CD4-positive, alpha-beta T cell treated with Interleukin-15 for 1 hour (primary cell): ENCODE measurements at regions not wholly inside any gene's neighbourhood (a gene's known extent, or its start where the extent isn't known, plus 50 kb on each side); places are given as distances from the start of the nearest gene placed in this dataset.

Experiments used
- DNase-seq: peaks from one replicate; pipeline ENCODE4 v3.0.0-alpha.2; 2020

GRCh38 chr6:138550346-138550767 lies 51.1 kb upstream of the NHSL1 start:
- no peak for DNase-seq

GRCh38 chr6:138554146-138554545 lies 54.9 kb upstream of the NHSL1 start:
- no peak for DNase-seq

- DNase-seq, result no peak
Measured at GRCh38 chr6:138555421-138555988, 56.2 kb upstream of the NHSL1 start.

- no peak for DNase-seq
Measured at GRCh38 chr6:138557147-138557546, 57.9 kb upstream of the NHSL1 start.

GRCh38 chr6:138559143-138559542 lies 59.8 kb upstream of the NHSL1 start:
- DNase-seq, result no peak

GRCh38 chr6:138560130-138560860 lies 61.0 kb upstream of the NHSL1 start:
- no peak for DNase-seq

GRCh38 chr6:138562691-138563090 lies 63.4 kb upstream of the NHSL1 start:
- DNase-seq, result no peak

GRCh38 chr6:138563231-138563630 lies 63.9 kb upstream of the NHSL1 start:
- DNase-seq, result no peak

GRCh38 chr6:138563650-138564049 lies 64.4 kb upstream of the NHSL1 start:
- no peak for DNase-seq

- DNase-seq, result no peak
Measured at GRCh38 chr6:138564170-138564721, 65.0 kb upstream of the NHSL1 start.

- no peak for DNase-seq
Measured at GRCh38 chr6:138567052-138567451, 67.8 kb upstream of the NHSL1 start.

- no peak for DNase-seq
Measured at GRCh38 chr6:138568997-138569396, 69.7 kb upstream of the NHSL1 start.

GRCh38 chr6:138569554-138569953 lies 70.3 kb upstream of the NHSL1 start:
- no peak for DNase-seq

GRCh38 chr6:138569970-138570724 lies 70.9 kb upstream of the NHSL1 start:
- DNase-seq, result no peak

- no peak for DNase-seq
Measured at GRCh38 chr6:138570725-138571029, 71.4 kb upstream of the NHSL1 start.

GRCh38 chr6:138571181-138571580 lies 71.9 kb upstream of the NHSL1 start:
- no peak for DNase-seq

- DNase-seq, result no peak
Measured at GRCh38 chr6:138571585-138572166, 72.4 kb upstream of the NHSL1 start.

GRCh38 chr6:138572167-138572875 lies 73.0 kb upstream of the NHSL1 start:
- DNase-seq, result no peak

- no peak for DNase-seq
Measured at GRCh38 chr6:138572885-138573284, 73.6 kb upstream of the NHSL1 start.

- no peak for DNase-seq
Measured at GRCh38 chr6:138575257-138575656, 76.0 kb upstream of the NHSL1 start.

GRCh38 chr6:138576313-138576712 lies 77.0 kb upstream of the NHSL1 start:
- DNase-seq, result no peak

GRCh38 chr6:138577151-138577915 lies 78.0 kb upstream of the NHSL1 start:
- no peak for DNase-seq
